ENCODE measurements at regions not wholly inside any gene's neighbourhood (a gene's known extent, or its start where the extent isn't known, plus 50 kb on each side); places are given as distances from the start of the nearest gene placed in this dataset.
"Not testable (repeated sequence)": the region's sequence is repeated elsewhere in the genome, so short reads cannot be mapped to it uniquely, and the experiment has no call there.

- DNase-seq (ENCODE audit: low spot score) = no peak
Measured at GRCh38 chr1:844472-845026, 79.2 kb upstream of the SAMD11 start.

GRCh38 chr1:845641-846040, 78.1 kb upstream of the SAMD11 start:
- DNase-seq (ENCODE audit: low spot score) = not testable (repeated sequence)

- DNase-seq (ENCODE audit: low spot score) = not testable (repeated sequence)
Measured at GRCh38 chr1:849873-850272, 73.8 kb upstream of the SAMD11 start.

- not testable (repeated sequence) for DNase-seq (ENCODE audit: low spot score)
Measured at GRCh38 chr1:850318-850717, 73.4 kb upstream of the SAMD11 start.

GRCh38 chr1:851398-851797, 72.3 kb upstream of the SAMD11 start:
- not testable (repeated sequence) for DNase-seq (ENCODE audit: low spot score)

GRCh38 chr1:851841-852240, 71.9 kb upstream of the SAMD11 start:
- not testable (repeated sequence) for DNase-seq (ENCODE audit: low spot score)

- DNase-seq (ENCODE audit: low spot score) = not testable (repeated sequence)
Measured at GRCh38 chr1:855202-855981, 68.3 kb upstream of the SAMD11 start.

- DNase-seq (ENCODE audit: low spot score) = not testable (repeated sequence)
Measured at GRCh38 chr1:856541-857057, 67.1 kb upstream of the SAMD11 start.

GRCh38 chr1:857926-858648, 65.6 kb upstream of the SAMD11 start:
- not testable (repeated sequence) for DNase-seq (ENCODE audit: low spot score)

- peak; percentile 25 for DNase-seq (ENCODE audit: low spot score)
Measured at GRCh38 chr1:858649-859041, 65.1 kb upstream of the SAMD11 start.

GRCh38 chr1:860941-861340, 62.8 kb upstream of the SAMD11 start:
- not testable (repeated sequence) for DNase-seq (ENCODE audit: low spot score)

GRCh38 chr1:861714-862113, 62.0 kb upstream of the SAMD11 start:
- no peak for DNase-seq (ENCODE audit: low spot score)

GRCh38 chr1:862601-863000, 61.1 kb upstream of the SAMD11 start:
- DNase-seq (ENCODE audit: low spot score) = not testable (repeated sequence)

GRCh38 chr1:865633-866032, 58.1 kb upstream of the SAMD11 start:
- not testable (repeated sequence) for DNase-seq (ENCODE audit: low spot score)

GRCh38 chr1:866095-866494, 57.6 kb upstream of the SAMD11 start:
- DNase-seq (ENCODE audit: low spot score) = no peak

- not testable (repeated sequence) for DNase-seq (ENCODE audit: low spot score)
Measured at GRCh38 chr1:866631-867299, 57.0 kb upstream of the SAMD11 start.

- DNase-seq (ENCODE audit: low spot score) = not testable (repeated sequence)
Measured at GRCh38 chr1:867550-867949, 56.2 kb upstream of the SAMD11 start.

GRCh38 chr1:869499-870244, 54.1 kb upstream of the SAMD11 start:
- DNase-seq (ENCODE audit: low spot score) = peak; percentile 57
